Caki2 (cell line): ENCODE measurements at regions not wholly inside any gene's neighbourhood (a gene's known extent, or its start where the extent isn't known, plus 50 kb on each side); places are given as distances from the start of the nearest gene placed in this dataset.

Experiments
- DNase-seq: peaks from one replicate; pipeline ENCODE4 v3.0.0-alpha.2; 2015; ENCODE audit warnings: low read depth
- in situ Hi-C: cut with HindIII; loops from 2 replicates; pipeline ENCODE4 v1.10.0; 2016; ENCODE audit warnings: low sequenced_read_pairs, low pct_unique_long_range_greater_than_20kb, mixed read lengths

- in situ Hi-C loops, result no loop called here
- no peak for DNase-seq
Observed at GRCh38 chr13:107883561-107884175, 331.7 kb downstream of the LIG4 start.

- in situ Hi-C loops, result no loop called here
- no peak for DNase-seq
Observed at GRCh38 chr13:107882708-107883560, 332.4 kb downstream of the LIG4 start.

- in situ Hi-C loops, result no loop called here
- no peak for DNase-seq
Observed at GRCh38 chr13:107881362-107881761, 334.0 kb downstream of the LIG4 start.

DNA sequence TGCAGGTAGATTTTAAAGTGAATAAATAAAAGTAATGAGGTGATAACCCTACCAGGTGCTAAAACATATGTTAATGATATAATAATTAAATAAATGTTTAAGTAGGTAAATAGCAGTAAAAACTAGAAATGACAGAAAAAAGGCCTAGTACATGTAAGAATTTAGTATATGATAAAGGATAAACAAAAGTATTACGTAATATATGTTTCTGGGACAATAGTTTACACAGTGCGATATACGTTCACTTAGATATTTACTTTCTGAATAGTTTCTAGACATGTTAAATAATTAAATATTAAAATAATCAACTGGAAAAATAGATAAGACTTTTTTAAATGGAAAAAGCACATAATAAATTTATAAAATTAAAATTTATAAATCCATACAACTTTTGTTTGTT lies 340.9 kb downstream of the LIG4 start:
- no peak for DNase-seq
- in situ Hi-C loops, result no loop called here

- in situ Hi-C loops, result no loop called here
- DNase-seq, result no peak
Observed at GRCh38 chr13:107873926-107874325, 341.4 kb downstream of the LIG4 start.

GRCh38 chr13:107870400-107870799 lies 344.9 kb downstream of the LIG4 start:
- DNase-seq, result no peak
- in situ Hi-C loops, result no loop called here

- DNase-seq, result no peak
- in situ Hi-C loops, result no loop called here
Observed at GRCh38 chr13:107867701-107868661, 347.4 kb downstream of the LIG4 start.

DNA sequence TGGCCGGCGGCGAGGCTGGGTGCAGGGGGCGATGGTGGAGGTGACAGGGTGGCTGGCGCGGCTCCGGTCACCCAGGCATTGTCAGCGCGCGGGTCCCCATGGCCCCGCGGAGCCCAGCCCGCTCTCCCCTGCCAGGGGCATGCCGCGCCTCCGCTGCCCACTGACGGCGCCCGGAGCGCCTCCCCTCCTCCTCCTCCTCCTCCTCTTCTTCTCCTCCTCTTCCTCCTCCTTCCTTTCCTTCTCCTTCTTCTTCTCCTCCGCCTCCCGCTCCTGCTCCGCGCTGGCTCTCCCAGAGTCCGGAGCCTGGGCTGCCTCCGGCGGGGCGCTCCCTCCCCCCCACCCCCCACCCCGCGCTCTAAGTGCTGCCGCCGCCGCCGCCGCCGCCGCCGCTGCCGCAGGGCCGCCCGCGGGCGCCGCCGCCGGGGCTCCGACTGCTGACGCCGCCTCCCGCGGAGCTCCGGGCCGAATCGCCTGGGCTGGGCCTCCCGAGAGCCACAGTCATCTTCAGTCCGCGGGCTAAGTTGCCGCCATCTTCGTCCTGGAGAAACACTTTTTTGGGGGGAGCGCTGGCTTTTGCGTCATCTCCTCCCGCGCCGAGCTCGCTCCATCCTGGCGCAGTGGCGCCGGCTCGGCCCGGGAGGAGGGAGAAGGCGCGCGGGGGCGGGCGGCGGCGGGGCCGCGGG lies 348.3 kb downstream of the LIG4 start:
- in situ Hi-C loops, result no loop called here

DNA sequence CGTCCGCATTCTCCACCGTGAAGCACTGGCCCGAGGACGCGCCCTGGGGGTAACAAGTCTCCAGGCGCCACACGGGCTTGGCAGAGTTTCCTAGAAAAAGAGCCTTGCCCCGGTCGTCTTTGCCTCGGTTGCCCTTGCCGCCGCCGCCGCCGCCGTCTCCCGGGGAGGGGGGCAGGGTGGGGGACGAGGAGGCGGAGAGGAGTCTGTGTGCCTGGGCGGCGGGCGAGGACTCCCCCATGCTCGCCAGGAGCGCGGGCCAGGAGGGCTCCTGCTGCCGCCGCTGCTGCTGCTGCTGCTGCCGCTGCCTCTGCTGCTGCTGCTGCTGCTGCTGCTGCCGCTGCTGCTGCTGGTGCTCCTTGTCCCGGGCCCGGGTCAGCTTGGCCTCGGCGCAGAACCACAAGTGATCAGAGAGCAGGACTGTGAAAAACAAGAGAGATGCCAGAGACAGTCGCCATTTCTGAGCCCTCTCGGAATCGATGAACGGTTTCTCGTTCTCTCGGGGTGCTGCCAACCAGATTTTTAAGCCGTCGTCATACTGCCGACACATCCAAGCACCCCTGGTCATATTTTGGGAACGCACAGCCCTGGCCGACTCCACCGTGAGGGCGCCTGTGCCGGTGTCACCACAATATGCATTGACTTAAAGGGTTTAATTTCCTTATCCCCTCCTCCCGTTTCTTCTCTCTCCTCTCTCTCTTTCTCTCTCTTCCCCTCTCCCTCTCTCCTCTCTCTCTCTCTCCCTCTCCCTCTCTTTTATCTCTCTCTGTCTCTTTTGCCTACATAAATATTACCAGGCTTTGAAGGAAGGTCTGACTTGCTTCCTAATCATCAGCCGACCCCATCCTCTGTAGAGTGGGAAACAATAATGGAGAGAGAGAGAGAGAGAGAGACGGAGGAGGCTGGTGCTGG lies 349.1 kb downstream of the LIG4 start:
- in situ Hi-C loops, result no loop called here
- no peak for DNase-seq

More for the DNA sequence above, 348.3 kb downstream of the LIG4 start:
- no peak for DNase-seq

GRCh38 chr13:107865643-107866031 lies 349.7 kb downstream of the LIG4 start:
- no peak for DNase-seq
- in situ Hi-C loops, result no loop called here

GRCh38 chr13:107865318-107865575 lies 350.1 kb downstream of the LIG4 start:
- in situ Hi-C loops, result no loop called here

GRCh38 chr13:107864543-107865317 lies 350.6 kb downstream of the LIG4 start:
- DNase-seq, result peak; percentile 5
- in situ Hi-C loops, result no loop called here

More at GRCh38 chr13:107865318-107865575, 350.1 kb downstream of the LIG4 start:
- no peak for DNase-seq

DNA sequence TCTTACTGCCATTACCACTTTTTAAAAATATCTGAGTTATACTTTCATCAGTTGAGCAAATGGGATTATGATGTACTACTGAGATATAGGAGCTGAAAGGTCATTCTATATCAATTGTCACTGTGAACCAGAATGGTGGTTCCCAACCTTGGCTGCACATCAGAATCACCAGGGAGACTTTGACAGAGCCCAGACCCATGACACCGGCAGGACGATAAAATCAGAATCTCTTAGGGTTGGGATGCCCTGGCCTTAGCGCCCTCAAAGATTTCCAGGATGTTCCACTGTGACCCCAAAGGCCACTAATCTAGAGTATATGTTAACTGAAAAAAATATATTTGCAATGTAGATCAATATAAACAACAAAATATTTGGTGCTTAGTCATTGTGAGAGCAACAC lies 355.1 kb downstream of the LIG4 start:
- DNase-seq, result no peak
- in situ Hi-C loops, result no loop called here

GRCh38 chr13:107854880-107855279 lies 360.5 kb downstream of the LIG4 start:
- DNase-seq, result no peak
- in situ Hi-C loops, result no loop called here

- in situ Hi-C loops, result no loop called here
- DNase-seq, result no peak
Observed at GRCh38 chr13:107852072-107852471, 363.3 kb downstream of the LIG4 start.

- in situ Hi-C loops, result no loop called here
- no peak for DNase-seq
Observed at GRCh38 chr13:107851670-107852069, 363.7 kb downstream of the LIG4 start.

DNA sequence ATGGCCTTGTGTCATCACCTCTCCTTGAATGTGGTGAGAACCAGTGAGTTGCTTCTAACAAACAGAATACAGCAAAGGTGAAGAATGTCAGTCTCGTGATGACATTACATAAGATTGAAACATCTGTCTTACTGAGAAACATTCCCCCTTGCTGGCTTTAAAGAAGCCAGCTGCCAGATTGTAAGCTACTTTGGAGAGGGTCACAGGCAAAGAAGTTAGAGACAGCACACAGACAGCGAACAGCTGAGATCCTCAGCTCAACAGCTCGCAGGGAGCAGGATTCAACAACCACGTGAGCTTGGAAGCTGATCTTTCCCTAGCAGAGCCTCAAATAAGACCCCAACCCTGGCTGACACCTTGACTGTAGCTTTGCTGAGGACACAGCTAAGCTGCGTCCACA lies 367.9 kb downstream of the LIG4 start:
- no peak for DNase-seq
- in situ Hi-C loops, result no loop called here
